ENCODE measurements at regions not wholly inside any gene's neighbourhood (a gene's known extent, or its start where the extent isn't known, plus 50 kb on each side); places are given as distances from the start of the nearest gene placed in this dataset.

DNA sequence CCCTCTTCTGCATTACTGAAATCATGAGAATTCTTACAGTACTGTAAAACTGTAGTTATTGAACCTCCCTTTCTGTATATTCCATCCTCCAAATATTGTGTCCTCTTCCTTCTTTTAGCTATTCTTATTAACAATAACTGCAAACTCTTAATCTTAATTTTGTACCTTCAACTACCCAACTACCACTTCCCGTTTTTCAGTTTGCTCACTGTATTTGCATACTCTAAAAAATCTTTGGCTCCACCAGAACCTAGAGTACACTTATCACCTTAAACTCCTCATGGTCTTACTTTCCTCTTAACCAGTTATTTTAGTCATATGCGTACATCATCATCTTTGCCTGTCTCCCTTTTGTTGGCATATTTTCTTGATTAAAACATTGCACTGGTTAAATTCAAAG, 543.7 kb downstream of the ARAP2 start:
- FAIRE-seq = no peak
- TF ChIP-seq POLR2A (IDR thresholded peaks at IDR 0.05; ENCODE audit: low read depth, low read length) = no peak

DNA sequence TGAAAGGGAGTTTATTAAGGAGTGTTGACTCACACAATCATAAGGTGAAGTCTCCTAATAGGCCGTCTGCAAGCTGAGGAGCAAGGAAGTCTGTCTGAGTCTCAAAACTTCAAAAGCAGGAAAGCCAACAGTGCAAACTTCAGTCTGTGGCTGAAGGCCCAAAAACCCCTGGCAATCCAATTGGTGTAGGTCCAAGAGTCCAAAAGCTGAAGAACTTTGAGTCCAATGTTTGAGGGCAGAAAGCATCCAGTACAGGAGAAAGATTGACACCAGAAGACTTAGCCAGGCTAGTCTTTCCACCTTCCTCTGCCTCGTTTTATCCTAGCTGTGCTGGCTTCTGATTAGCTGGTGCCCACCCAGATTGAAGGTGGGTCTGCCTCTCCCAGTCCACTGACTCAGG, 535.2 kb downstream of the ARAP2 start:
- TF ChIP-seq POLR2A (IDR thresholded peaks at IDR 0.05; ENCODE audit: low read depth, low read length) = no peak
- no peak for DNase-seq (ENCODE audit: insufficient read length, low spot score)
- no peak for FAIRE-seq

More for the DNA sequence above, 543.7 kb downstream of the ARAP2 start:
- DNase-seq (ENCODE audit: insufficient read length, low spot score) = no peak

DNA sequence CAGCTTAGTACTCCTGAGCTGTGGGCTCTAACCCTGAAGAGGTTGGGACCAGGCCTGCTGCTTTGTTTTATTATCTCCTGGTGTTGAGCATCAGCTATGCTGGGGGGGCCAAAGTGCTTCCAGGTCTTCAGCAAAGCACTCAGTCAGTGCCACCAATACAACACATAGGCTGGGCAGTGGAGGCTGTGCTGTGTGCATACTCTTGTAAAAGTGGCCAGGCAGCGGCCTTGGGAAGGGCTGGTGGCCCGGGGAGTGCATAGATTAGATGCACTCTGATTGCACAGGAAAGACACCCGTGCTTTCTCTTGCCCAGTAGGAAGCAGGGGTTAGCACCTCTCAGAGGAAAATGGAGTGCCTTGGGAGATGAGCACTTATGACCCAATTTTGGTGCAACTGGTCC, 534.0 kb downstream of the ARAP2 start:
- TF ChIP-seq POLR2A (IDR thresholded peaks at IDR 0.05; ENCODE audit: low read depth, low read length) = no peak
- no peak for FAIRE-seq
- DNase-seq (ENCODE audit: insufficient read length, low spot score) = no peak

DNA sequence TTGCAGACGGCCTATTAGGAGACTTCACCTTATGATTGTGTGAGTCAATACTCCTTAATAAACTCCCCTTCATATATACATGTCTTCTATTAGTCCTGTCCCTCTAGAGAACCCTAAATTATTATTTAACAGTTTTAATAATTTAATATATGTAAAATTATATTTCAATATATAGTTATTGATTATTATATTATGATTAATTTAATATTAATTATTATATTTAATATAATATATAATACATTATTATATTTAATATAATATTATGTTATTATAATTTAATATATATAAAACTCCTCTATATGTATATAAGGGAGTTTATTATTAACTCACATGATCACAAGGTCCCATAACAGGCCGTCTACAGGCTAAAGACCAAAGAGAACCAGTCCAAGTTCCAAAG, 533.2 kb downstream of the ARAP2 start:
- no peak for TF ChIP-seq POLR2A (IDR thresholded peaks at IDR 0.05; ENCODE audit: low read depth, low read length)
- FAIRE-seq = no peak
- DNase-seq (ENCODE audit: insufficient read length, low spot score) = no peak

DNA sequence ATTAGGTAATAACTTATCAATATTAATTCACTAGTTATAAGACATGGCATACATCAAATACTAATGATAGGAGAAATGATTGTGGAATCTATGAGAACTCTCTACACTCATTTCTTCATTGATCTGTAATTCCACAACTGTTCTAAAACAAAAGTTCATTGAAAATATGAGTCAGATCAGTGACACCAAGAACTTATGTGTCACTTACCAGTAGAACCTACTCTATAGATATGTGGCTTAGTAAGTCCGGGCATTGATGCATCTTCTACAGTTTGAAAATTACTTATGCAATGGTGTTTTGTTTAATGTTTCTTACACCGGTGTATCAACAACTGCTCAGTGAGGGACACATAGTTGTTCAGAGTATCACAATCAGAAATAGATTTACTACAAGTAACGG, 520.3 kb downstream of the ARAP2 start:
- no peak for FAIRE-seq
- DNase-seq (ENCODE audit: insufficient read length, low spot score) = no peak
- no peak for TF ChIP-seq POLR2A (IDR thresholded peaks at IDR 0.05; ENCODE audit: low read depth, low read length)

DNA sequence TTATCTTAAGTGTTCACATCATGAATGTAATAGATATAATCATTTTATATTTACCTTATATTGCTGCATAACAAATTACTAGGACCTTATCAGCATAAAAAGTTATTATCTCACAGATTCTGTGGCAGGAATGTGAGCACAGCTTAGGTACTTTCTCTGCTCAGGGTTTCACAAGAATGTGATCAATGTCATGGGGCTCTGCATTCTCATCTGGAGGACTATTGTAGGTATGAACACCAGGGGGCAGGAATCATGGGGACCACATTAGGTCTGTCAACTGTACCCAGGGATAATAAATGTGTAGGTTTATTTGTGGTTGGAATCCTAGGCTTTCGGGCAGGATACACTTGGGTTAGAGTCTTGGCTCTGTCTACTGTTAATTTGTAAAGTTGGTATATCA, 519.2 kb downstream of the ARAP2 start:
- no peak for DNase-seq (ENCODE audit: insufficient read length, low spot score)
- no peak for FAIRE-seq
- no peak for TF ChIP-seq POLR2A (IDR thresholded peaks at IDR 0.05; ENCODE audit: low read depth, low read length)

DNA sequence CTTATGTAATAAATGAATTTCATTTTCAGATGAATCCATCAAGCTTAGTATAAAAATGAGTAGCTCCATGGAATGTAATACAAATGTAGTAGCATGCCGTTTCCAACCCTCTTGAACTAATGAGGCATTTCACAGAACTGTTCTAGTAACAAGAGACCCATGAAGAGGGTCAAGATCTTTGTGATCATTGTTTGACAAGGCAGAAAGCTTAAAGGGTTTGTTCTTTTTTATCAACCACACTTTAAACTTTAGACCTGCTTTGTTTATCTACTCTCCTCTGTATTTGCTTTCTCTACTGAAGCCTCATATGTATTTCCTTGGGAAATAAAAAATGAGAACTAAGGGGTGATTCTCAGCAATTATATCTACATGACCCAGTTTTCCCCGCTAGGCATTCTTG, 513.9 kb downstream of the ARAP2 start:
- TF ChIP-seq POLR2A (IDR thresholded peaks at IDR 0.05; ENCODE audit: low read depth, low read length) = no peak
- FAIRE-seq (no peak), DNase-seq (ENCODE audit: insufficient read length, low spot score) (no peak)

DNA sequence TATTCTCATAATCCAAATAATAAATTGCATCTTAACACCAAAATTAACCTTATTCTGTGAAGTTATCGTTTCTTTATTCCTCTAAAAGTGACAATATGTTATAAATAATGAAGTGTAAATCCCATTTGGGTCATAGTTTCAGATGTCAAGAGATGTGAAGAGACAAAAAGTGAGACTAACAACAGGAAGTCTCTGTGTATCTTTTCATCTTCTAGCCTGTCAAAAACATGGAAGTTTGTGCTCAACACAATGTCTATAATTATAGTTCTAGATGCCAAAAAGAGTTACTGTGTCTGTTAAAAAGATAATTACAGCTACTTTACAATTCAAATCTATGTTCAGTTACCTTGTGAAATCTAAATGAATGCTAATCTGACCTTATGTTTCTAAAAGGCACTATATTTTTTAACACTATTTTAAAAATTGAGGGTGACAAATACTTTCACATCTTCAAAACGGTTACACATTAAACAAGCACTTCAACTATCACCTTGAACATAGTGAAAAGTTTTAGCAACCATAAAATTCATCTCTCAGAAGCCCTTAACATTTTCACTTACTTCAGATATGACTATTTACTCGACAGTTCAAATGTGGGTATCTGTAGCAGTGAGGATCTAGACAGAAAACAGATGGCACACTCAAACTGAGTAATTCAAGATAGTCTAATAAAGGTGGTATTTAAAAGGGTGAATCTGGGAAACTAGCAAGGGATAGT, 509.8 kb downstream of the ARAP2 start:
- no peak for FAIRE-seq
- no peak for TF ChIP-seq POLR2A (IDR thresholded peaks at IDR 0.05; ENCODE audit: low read depth, low read length)
- DNase-seq (ENCODE audit: insufficient read length, low spot score) = no peak

DNA sequence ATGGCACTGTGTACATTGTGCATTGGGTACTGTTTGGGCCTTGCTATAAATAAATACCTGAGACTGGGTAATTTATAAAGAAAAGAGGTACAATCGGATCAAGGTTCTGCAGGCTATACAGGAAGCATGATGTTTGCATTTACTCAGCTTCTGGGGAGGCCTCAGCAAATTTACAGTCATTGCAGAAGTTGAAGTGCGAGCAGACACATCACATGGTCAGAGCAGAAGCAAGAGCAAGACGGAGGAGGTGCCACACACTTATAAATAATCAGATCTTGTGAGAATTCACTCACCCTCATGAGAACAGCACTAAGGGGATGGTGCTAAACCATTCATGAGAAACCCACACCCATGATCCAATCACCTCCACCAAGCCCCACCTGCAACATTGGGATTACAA, 505.0 kb downstream of the ARAP2 start:
- FAIRE-seq = no peak
- no peak for TF ChIP-seq POLR2A (IDR thresholded peaks at IDR 0.05; ENCODE audit: low read depth, low read length)
- DNase-seq (ENCODE audit: insufficient read length, low spot score) = no peak

DNA sequence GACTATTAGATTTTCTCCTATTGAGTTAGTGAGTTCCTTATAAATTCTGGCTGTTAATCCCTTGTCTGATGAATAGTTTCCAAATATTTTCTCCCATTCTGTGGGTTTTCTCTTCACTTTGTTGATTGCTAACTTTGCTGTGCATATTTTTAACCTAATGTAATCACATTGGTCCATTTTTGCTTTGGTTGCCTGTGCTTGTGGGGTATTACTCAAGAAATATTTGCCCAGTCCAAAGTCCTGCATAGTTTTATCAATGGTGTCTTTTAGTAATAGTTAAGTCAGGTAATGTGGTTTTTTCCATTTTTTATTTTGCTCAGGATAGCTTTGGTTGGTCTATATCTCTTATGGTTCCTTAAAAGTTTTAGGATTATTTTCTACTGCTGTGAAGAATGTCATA, 490.3 kb downstream of the ARAP2 start:
- TF ChIP-seq POLR2A (IDR thresholded peaks at IDR 0.05; ENCODE audit: low read depth, low read length) = no peak
- FAIRE-seq = no peak

DNA sequence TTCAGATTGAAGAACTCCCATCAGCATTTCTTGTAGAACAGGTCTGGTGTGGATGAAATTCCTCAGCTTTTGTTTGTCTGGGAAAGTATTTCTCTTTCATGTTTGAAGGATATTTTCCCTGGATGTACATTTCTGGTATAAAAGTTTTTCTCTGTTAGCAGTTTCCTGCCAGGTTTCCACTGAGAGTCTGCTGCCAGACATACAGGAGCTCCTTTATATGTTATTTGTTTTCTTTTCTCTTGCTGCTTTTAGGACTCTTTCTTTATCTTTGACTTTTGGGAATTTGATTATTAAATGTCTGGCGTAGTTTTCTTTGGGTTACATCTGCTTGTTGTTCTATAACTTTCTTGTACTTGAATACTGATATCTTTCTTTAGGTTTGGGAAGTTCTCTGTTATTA, 486.5 kb downstream of the ARAP2 start:
- FAIRE-seq (no peak), DNase-seq (ENCODE audit: insufficient read length, low spot score) (no peak)
- TF ChIP-seq POLR2A (IDR thresholded peaks at IDR 0.05; ENCODE audit: low read depth, low read length) = no peak

More for the DNA sequence above, 490.3 kb downstream of the ARAP2 start:
- no peak for DNase-seq (ENCODE audit: insufficient read length, low spot score)

DNA sequence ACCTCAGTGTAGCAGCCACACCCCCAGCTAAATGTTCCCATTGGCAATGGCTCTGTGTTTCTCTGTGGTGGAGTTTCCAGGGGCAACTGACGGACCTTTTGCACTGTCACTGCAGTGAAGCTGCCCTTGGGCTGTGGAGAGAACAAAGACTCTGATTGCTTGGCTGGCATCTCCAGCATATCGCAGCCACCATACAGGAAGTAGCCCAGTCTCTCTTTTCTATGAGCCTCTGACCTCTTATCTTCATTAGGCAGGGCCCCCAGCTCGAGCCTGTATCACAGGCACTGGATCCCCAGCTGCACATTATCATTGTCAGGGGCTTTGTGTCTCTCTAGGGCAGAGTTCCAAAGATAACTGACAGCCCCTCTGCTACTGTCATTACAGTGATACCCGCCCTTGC, 483.5 kb downstream of the ARAP2 start:
- no peak for TF ChIP-seq POLR2A (IDR thresholded peaks at IDR 0.05; ENCODE audit: low read depth, low read length)
- no peak for DNase-seq (ENCODE audit: insufficient read length, low spot score)
- no peak for FAIRE-seq

DNA sequence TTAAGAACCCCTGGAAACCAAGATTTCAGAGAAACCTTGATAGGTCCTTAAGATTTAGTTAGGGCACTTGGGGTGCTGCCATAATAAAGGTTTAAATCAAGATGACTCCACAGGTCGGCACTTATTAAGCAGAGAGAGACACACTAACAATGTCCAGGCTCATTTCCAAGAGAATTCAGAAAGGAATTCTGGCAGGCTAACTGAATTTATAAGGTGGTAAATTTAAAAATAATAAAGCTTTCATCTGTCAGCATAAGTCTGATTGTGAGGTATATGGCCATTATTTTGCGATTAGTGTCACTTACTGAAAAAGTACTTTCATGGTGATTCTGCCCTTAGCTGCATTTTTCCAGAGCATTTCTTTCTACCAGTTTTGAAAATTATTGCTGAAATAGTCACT, 472.7 kb downstream of the ARAP2 start:
- no peak for TF ChIP-seq POLR2A (IDR thresholded peaks at IDR 0.05; ENCODE audit: low read depth, low read length)
- DNase-seq (ENCODE audit: insufficient read length, low spot score) (no peak), FAIRE-seq (no peak)

DNA sequence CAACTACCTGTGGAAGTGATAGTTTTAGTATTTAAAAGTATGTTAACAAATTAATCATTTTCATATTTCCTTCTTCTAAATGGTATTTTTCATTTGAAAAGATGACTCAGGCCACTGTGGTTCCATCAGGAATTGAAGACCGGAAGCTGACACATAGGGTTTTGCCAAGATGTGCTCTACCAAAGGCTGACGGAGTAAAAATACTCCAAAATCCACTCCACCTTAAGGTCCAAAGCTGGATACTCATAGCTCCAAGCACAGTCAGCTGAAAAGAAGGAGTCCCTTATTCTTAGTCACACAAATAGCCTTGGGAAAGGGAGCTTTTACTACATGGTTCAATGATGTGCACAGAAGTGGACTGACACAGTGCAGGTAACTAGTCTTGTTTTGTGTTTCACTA, 472.0 kb downstream of the ARAP2 start:
- FAIRE-seq (peak; percentile 97), DNase-seq (ENCODE audit: insufficient read length, low spot score) (peak; percentile 19)
- TF ChIP-seq POLR2A (IDR thresholded peaks at IDR 0.05; ENCODE audit: low read depth, low read length) = no peak

DNA sequence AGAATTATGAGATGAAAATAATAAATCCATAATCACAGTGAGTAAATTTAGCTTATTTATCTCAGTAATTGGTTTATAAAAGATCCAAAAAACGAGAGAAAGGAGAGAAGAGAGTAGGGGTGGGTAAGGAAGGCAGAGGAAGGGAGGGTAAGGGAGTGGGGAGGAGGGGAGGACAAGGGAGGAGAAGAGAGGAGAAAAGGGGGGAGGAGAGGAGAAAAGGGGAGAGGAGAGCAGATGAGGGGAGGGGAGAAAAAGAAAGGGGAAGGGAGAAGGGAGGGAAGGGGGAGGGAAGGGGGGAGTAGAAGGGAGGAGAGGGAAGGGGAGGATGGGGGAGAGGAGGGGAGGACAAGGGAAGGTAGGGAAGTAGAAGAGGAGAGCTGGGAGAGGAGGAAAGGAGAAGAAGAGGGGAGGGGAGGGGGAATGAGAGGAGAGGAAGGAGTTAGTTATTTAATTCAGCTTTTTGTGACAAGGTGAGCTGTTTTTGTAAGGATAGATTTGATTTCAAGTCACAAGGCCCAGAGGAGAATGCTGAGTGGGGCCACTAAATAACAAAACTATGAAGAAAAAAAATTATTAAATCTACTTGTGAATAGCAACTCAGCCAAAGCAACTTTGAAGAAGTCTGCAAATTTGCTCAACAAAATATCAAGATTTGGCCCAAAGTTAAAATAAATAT, 454.3 kb downstream of the ARAP2 start:
- TF ChIP-seq POLR2A (IDR thresholded peaks at IDR 0.05; ENCODE audit: low read depth, low read length) = no peak
- no peak for FAIRE-seq
- no peak for DNase-seq (ENCODE audit: insufficient read length, low spot score)

All from H54 (cell line).